Keratinocyte (primary cell): ENCODE measurements at regions not wholly inside any gene's neighbourhood (a gene's known extent, or its start where the extent isn't known, plus 50 kb on each side); places are given as distances from the start of the nearest gene placed in this dataset.

Source experiments
- DNase-seq: peaks from one replicate; pipeline ENCODE4 v3.0.0-alpha.2; 2011; ENCODE audit warnings: low read depth, missing footprints, low spot score
- FAIRE-seq: peaks from 2 replicates; lab custom pipeline; 2011; peaks lifted over from hg19 to GRCh38; lab: Jason Lieb, UNC
- H2AFZ ChIP-seq: 2 replicates; pipeline ENCODE4 v1.6.0; 2012; ENCODE audit warnings: low read length, control low read depth, inconsistent platforms; ENCODE audit not compliant: control insufficient read depth
- H3K27ac ChIP-seq: 2 replicates; pipeline ENCODE4 v1.5.1; 2011; ENCODE audit warnings: low read length; ENCODE audit not compliant: control insufficient read depth, insufficient read depth
- H3K27me3 ChIP-seq: 3 replicates; pipeline ENCODE4 v1.6.0; 2011; ENCODE audit warnings: low read length; ENCODE audit not compliant: control insufficient read depth, insufficient read depth; ENCODE audit errors: extremely low read depth
- H3K36me3 ChIP-seq, 2 experiments: 2 replicates in 1 of 2; 3 replicates in 1 of 2; pipeline ENCODE4 v1.5.1; 2011; ENCODE audit warnings: low read length in 2 of 2, mild to moderate bottlenecking in 1 of 2; ENCODE audit not compliant: control insufficient read depth in 2 of 2, insufficient read depth in 2 of 2; ENCODE audit errors: extremely low read depth in 1 of 2
- H3K4me1 ChIP-seq: 3 replicates; pipeline ENCODE4 v1.5.1; 2011; ENCODE audit warnings: low read length; ENCODE audit not compliant: control insufficient read depth, insufficient read depth; ENCODE audit errors: extremely low read depth
- H3K4me2 ChIP-seq: 3 replicates; pipeline ENCODE4 v1.6.0; 2011; ENCODE audit warnings: low read depth, low read length; ENCODE audit not compliant: control insufficient read depth, insufficient read depth; ENCODE audit errors: extremely low read depth
- H3K4me3 ChIP-seq, 3 experiments: fragments of 200-600 bp in 1 of 3; sonication (generic) in 1 of 3; 2 replicates in 2 of 3; 3 replicates in 1 of 3; pipeline ENCODE4 v1.5.1; 2011 to 2016; ENCODE audit warnings: low read length in 3 of 3, mild to moderate bottlenecking in 3 of 3, control low read depth in 2 of 3, inconsistent platforms in 1 of 3, low read depth in 1 of 3, mixed read lengths in 1 of 3, mixed run types in 1 of 3, moderate library complexity in 1 of 3; ENCODE audit not compliant: control insufficient read depth in 2 of 3, insufficient read depth in 2 of 3; ENCODE audit errors: extremely low read depth in 1 of 3
- H3K79me2 ChIP-seq: 2 replicates; pipeline ENCODE4 v1.6.0; 2012; ENCODE audit warnings: low read length; ENCODE audit not compliant: control insufficient read depth, insufficient read depth
- H3K9ac ChIP-seq: 3 replicates; pipeline ENCODE4 v1.6.0; 2011; ENCODE audit warnings: low read length; ENCODE audit not compliant: control insufficient read depth, insufficient read depth; ENCODE audit errors: extremely low read depth
- H3K9me1 ChIP-seq: 3 replicates; pipeline ENCODE4 v1.6.0; 2011; ENCODE audit warnings: low read length; ENCODE audit not compliant: control insufficient read depth, insufficient read depth; ENCODE audit errors: extremely low read depth
- H3K9me3 ChIP-seq: 2 replicates; pipeline ENCODE4 v1.5.1; 2012; ENCODE audit warnings: low read depth, low read length; ENCODE audit not compliant: control insufficient read depth
- H4K20me1 ChIP-seq: 3 replicates; pipeline ENCODE4 v1.6.0; 2011; ENCODE audit warnings: low read length; ENCODE audit not compliant: control insufficient read depth, insufficient read depth; ENCODE audit errors: extremely low read depth
- EZH2 ChIP-seq: IDR thresholded peaks from one replicate; pipeline ENCODE4 v1.6.1; 2012; ENCODE audit warnings: inconsistent platforms, mild to moderate bottlenecking, low read length, moderate library complexity
- dilution Hi-C: fragments of 300-500 bp; cut with MboI; formaldehyde crosslinking; loops from one replicate; pipeline ENCODE4 v1.7.0; 2020; ENCODE audit warnings: low sequenced_read_pairs; ENCODE audit not compliant: extremely low pct_ligation_motif_present
- TF ChIP-seq, protein P1 (sequence below), 3 experiments: IDR thresholded peaks in 1 of 3; conservative IDR thresholded peaks in 1 of 3; optimal IDR thresholded peaks in 1 of 3; 2 replicates in 2 of 3; 3 replicates in 1 of 3; pipeline versions ENCODE3 to v1.5.1; 2011; ENCODE audit warnings: low read length in 3 of 3, mild to moderate bottlenecking in 3 of 3, moderate library complexity in 2 of 3, control low read depth in 1 of 3, inconsistent platforms in 1 of 3; ENCODE audit not compliant: insufficient read depth in 2 of 3; ENCODE audit errors: extremely low read depth in 1 of 3

DNA sequence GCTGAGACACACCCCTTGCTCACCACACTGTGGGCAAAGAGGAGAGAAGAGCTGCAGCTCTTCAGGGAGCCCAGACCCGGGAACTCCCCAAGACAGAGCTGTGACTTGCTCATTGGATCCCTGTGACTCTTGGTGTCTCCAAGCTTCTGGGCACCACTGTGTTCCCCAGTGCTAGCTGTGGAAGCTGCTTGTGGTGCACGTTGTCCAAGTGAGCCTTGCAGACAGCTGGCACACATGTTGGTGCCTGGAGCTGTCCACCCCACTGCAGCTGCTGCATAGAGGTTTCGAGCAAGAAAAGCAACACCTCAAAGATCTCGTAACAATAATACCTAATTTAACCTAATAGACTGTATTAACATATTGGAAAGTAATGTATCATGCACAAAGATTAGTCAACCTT is 1089.3 kb downstream of the PCDH18 start:
- H4K20me1 ChIP-seq = no peaks in the 10 kb centered on the region

DNA sequence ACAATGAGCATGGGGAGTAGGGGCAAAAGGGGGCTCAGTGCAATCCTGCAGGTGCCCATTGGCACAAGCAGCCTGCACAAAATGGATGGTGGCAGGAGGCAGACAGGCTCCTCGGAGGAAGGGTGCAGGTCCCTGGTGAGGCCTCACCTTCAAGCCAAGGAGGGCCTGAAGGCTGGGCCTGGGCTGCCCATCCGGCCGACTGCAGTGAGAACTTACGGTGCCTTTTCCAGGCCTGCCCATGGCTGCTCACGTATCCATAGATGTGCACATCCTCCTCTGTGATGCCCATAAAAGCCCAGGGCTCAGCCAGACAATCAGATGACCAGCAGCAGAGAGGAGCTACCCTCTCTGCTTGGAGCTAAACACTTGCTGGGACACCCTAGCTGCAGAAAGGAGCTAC is 1089.8 kb downstream of the PCDH18 start:
- Histone ChIP-seq H3K79me2 (no peaks in the 10 kb centered on the region), H3K9me3 (peaks cover 6% of the 10 kb centered on the region), H3K9me1 (no peaks in the 10 kb centered on the region), H3K9ac (no peak overlapping the region), H3K36me3 (no peaks in the 10 kb centered on the region), H3K27me3 (no peaks in the 10 kb centered on the region), H2AFZ (no peak overlapping the region), H4K20me1 (no peaks in the 10 kb centered on the region), H3K4me1 (no peaks in the 10 kb centered on the region), H3K4me2 (no peak overlapping the region), H3K4me3 (no peak overlapping the region), H3K27ac (no peak overlapping the region)
- dilution Hi-C loops = no loop called here
- FAIRE-seq (no peak), DNase-seq (no peak)
- TF ChIP-seq, protein P1, sequence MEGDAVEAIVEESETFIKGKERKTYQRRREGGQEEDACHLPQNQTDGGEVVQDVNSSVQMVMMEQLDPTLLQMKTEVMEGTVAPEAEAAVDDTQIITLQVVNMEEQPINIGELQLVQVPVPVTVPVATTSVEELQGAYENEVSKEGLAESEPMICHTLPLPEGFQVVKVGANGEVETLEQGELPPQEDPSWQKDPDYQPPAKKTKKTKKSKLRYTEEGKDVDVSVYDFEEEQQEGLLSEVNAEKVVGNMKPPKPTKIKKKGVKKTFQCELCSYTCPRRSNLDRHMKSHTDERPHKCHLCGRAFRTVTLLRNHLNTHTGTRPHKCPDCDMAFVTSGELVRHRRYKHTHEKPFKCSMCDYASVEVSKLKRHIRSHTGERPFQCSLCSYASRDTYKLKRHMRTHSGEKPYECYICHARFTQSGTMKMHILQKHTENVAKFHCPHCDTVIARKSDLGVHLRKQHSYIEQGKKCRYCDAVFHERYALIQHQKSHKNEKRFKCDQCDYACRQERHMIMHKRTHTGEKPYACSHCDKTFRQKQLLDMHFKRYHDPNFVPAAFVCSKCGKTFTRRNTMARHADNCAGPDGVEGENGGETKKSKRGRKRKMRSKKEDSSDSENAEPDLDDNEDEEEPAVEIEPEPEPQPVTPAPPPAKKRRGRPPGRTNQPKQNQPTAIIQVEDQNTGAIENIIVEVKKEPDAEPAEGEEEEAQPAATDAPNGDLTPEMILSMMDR (optimal IDR thresholded peaks at IDR 0.05 in 1 of 3, IDR thresholded peaks at IDR 0.05 in 1 of 3, conservative IDR thresholded peaks at IDR 0.05 in 1 of 3; ENCODE audit: extremely low read depth in 1 of 3, insufficient read depth in 2 of 3, low read length in 3 of 3) = no peak
- TF ChIP-seq EZH2 = no peak

More for the DNA sequence above, 1089.3 kb downstream of the PCDH18 start:
- DNase-seq = no peak
- Histone ChIP-seq H3K4me3 (no peak overlapping the region), H3K4me1 (no peaks in the 10 kb centered on the region), H3K9me1 (no peaks in the 10 kb centered on the region), H3K27ac (no peak overlapping the region), H3K27me3 (no peaks in the 10 kb centered on the region), H3K79me2 (no peaks in the 10 kb centered on the region), H3K9me3 (peaks cover 6% of the 10 kb centered on the region), H3K9ac (no peak overlapping the region), H3K36me3 (no peaks in the 10 kb centered on the region), H2AFZ (no peak overlapping the region), H3K4me2 (no peak overlapping the region)
- dilution Hi-C loops = no loop called here
- TF ChIP-seq, protein P1 (optimal IDR thresholded peaks at IDR 0.05 in 1 of 3, IDR thresholded peaks at IDR 0.05 in 1 of 3, conservative IDR thresholded peaks at IDR 0.05 in 1 of 3; ENCODE audit: extremely low read depth in 1 of 3, insufficient read depth in 2 of 3, low read length in 3 of 3) = no peak
- no peak for TF ChIP-seq EZH2
- no peak for FAIRE-seq
